Endodermal cell (in vitro differentiated cells): ENCODE measurements at regions not wholly inside any gene's neighbourhood (a gene's known extent, or its start where the extent isn't known, plus 50 kb on each side); places are given as distances from the start of the nearest gene placed in this dataset.

Source experiments
- DNase-seq: peaks from one replicate; pipeline ENCODE4 v3.0.0-alpha.2; 2017
- H3K27ac ChIP-seq: 2 replicates; pipeline ENCODE4 v1.5.1; 2013; ENCODE audit warnings: mild to moderate bottlenecking, low read depth, low read length, moderate library complexity
- H3K27me3 ChIP-seq: 2 replicates; pipeline ENCODE4 v1.6.1; 2013; ENCODE audit warnings: mild to moderate bottlenecking, low read length, moderate library complexity; ENCODE audit not compliant: insufficient read depth, control insufficient read depth, poor library complexity, severe bottlenecking
- H3K36me3 ChIP-seq: 2 replicates; pipeline ENCODE4 v1.7.0; 2013; ENCODE audit warnings: mild to moderate bottlenecking, low read length, moderate library complexity; ENCODE audit not compliant: control insufficient read depth, insufficient read depth
- H3K4me1 ChIP-seq: one replicate; pipeline ENCODE4 v1.7.0; 2013; ENCODE audit warnings: low read length; ENCODE audit not compliant: control insufficient read depth, insufficient read depth
- H3K4me3 ChIP-seq: 2 replicates; pipeline ENCODE4 v1.5.1; 2013; ENCODE audit warnings: mild to moderate bottlenecking, low read length, moderate library complexity
- H3K9ac ChIP-seq: 2 replicates; pipeline ENCODE4 v1.6.1; 2013; ENCODE audit warnings: mild to moderate bottlenecking, low read length, moderate library complexity; ENCODE audit not compliant: poor library complexity, severe bottlenecking; ENCODE audit errors: extremely low read depth
- H3K9me3 ChIP-seq: 2 replicates; pipeline ENCODE4 v1.6.1; 2013; ENCODE audit warnings: mild to moderate bottlenecking, low read length, moderate library complexity; ENCODE audit not compliant: control insufficient read depth
- H3K27ac Mint-ChIP-seq: 2 replicates; pipeline ENCODE4 v1.8.0; 2020; ENCODE audit warnings: mixed read lengths
- H3K27me3 Mint-ChIP-seq: 2 replicates; pipeline ENCODE4 v1.8.0; 2021; ENCODE audit warnings: mild to moderate bottlenecking, mixed read lengths; ENCODE audit not compliant: insufficient read depth
- H3K36me3 Mint-ChIP-seq: 2 replicates; pipeline ENCODE4 v1.8.0; 2020; ENCODE audit warnings: low read depth, mixed read lengths
- H3K4me1 Mint-ChIP-seq: 2 replicates; pipeline ENCODE4 v1.8.0; 2020; ENCODE audit warnings: mixed read lengths
- H3K4me3 Mint-ChIP-seq: 2 replicates; pipeline ENCODE4 v1.8.0; 2020; ENCODE audit warnings: mild to moderate bottlenecking, moderate library complexity, mixed read lengths
- H3K9me3 Mint-ChIP-seq: 2 replicates; pipeline ENCODE4 v1.8.0; 2020; ENCODE audit warnings: mild to moderate bottlenecking, mixed read lengths
- WGBS, 2 experiments: methylation state at CpG; one replicate each; pipeline versions ENCODE4 v1.1.5 to v1.1.7; 2013; ENCODE audit warnings: missing lambda C conversion rate in 2 of 2, mixed read lengths in 1 of 2; ENCODE audit not compliant: insufficient coverage in 1 of 2, insufficient read length in 1 of 2; 5-methylcytosine and 5-hydroxymethylcytosine counted together
- TF ChIP-seq, protein P1 (sequence below): fragments of 200-600 bp; sonication (generic); conservative IDR thresholded peaks from 2 replicates; pipeline ENCODE4 v1.5.0; 2021; ENCODE audit warnings: antibody characterized with exemption, mild to moderate bottlenecking

DNA sequence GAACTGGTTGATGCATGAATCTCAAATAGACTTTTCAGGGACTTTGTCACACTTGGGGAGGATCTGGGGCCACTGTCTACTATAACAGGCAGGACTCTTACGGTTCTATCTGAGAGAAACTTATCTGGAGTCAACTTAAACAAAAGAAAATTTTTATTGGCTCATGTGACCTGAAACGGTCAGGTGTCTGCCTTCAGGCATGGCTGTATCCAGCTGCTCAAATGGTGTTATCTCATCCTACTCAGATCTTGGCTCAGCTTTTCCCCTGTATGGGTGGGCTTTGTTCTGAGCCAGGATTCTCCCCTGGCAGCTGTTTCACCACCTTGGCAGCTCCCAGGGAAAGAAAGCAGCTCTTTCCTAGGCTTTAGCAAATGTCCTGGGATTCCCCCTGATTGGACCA lies 183.2 kb upstream of the MYL2 start:
- no peak overlapping the region for H3K27ac Mint-ChIP-seq
- no peak overlapping the region for H3K4me3 ChIP-seq
- TF ChIP-seq, protein P1, sequence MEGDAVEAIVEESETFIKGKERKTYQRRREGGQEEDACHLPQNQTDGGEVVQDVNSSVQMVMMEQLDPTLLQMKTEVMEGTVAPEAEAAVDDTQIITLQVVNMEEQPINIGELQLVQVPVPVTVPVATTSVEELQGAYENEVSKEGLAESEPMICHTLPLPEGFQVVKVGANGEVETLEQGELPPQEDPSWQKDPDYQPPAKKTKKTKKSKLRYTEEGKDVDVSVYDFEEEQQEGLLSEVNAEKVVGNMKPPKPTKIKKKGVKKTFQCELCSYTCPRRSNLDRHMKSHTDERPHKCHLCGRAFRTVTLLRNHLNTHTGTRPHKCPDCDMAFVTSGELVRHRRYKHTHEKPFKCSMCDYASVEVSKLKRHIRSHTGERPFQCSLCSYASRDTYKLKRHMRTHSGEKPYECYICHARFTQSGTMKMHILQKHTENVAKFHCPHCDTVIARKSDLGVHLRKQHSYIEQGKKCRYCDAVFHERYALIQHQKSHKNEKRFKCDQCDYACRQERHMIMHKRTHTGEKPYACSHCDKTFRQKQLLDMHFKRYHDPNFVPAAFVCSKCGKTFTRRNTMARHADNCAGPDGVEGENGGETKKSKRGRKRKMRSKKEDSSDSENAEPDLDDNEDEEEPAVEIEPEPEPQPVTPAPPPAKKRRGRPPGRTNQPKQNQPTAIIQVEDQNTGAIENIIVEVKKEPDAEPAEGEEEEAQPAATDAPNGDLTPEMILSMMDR: no peak
- H3K36me3 ChIP-seq: no peaks in the 10 kb centered on the region
- no peak overlapping the region for H3K9ac ChIP-seq
- no peaks in the 10 kb centered on the region for H3K27me3 Mint-ChIP-seq
- H3K4me1 ChIP-seq: no peaks in the 10 kb centered on the region
- no peaks in the 10 kb centered on the region for H3K27me3 ChIP-seq
- no peaks in the 10 kb centered on the region for H3K9me3 ChIP-seq
- 93 to 99% methylated on average over 2 of the region's 2 CpGs for WGBS, 2 experiments
- no peak for DNase-seq
- H3K36me3 Mint-ChIP-seq: peaks cover 6% of the 10 kb centered on the region
- H3K4me3 Mint-ChIP-seq: no peak overlapping the region
- peaks cover 4% of the 10 kb centered on the region for H3K9me3 Mint-ChIP-seq
- no peaks in the 10 kb centered on the region for H3K4me1 Mint-ChIP-seq
- H3K27ac ChIP-seq: no peak overlapping the region

DNA sequence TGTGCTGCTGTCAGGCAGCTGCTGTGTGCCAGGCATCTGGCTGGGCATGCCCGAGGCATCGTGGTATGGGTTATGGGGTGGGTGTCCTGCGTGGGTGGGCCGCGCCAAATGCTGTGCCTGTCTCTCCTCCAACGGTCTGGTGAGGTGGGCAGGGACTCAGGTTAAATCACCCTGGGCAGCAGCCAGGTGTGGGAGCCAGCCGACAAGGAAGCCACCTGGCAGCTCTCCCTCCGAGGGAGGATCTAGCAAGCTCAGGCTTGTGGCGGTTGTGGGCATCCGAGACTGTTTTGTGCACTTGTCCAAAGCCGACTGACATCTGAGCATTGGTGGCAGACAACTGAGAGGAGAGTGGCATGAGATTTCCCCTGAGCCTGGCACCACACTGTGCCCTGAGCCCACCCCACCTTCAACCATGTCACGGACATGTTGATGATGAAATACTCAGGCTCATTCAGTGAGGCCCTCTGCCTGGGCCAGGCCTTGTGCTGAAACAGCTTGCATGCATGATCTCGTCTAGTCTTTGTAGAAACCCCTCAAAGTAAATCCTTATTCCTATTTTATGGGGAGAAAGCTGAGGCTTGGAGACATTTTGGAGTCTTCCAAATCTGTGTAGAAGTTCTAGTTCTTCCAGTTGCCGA lies 181.8 kb upstream of the MYL2 start:
- Mint-ChIP-seq H3K27me3 (no peaks in the 10 kb centered on the region), H3K27ac (no peak overlapping the region), H3K4me3 (no peak overlapping the region), H3K36me3 (no peaks in the 10 kb centered on the region), H3K4me1 (no peaks in the 10 kb centered on the region), H3K9me3 (no peaks in the 10 kb centered on the region)
- H3K36me3 ChIP-seq: no peaks in the 10 kb centered on the region
- TF ChIP-seq, protein P1: no peak
- H3K27me3 ChIP-seq: no peaks in the 10 kb centered on the region
- H3K9me3 ChIP-seq: no peaks in the 10 kb centered on the region
- H3K4me3 ChIP-seq: no peak overlapping the region
- WGBS, 2 experiments: 91 to 92% methylated on average over 10 to 14 of the region's 14 CpGs
- no peaks in the 10 kb centered on the region for H3K4me1 ChIP-seq
- no peak for DNase-seq
- no peak overlapping the region for H3K9ac ChIP-seq
- no peak overlapping the region for H3K27ac ChIP-seq

- TF ChIP-seq, protein P1: no peak
- Histone ChIP-seq H3K4me1 (no peaks in the 10 kb centered on the region), H3K9me3 (no peaks in the 10 kb centered on the region), H3K27ac (no peak overlapping the region), H3K27me3 (no peaks in the 10 kb centered on the region), H3K36me3 (no peaks in the 10 kb centered on the region), H3K9ac (no peak overlapping the region), H3K4me3 (no peak overlapping the region)
- Mint-ChIP-seq H3K27ac (no peak overlapping the region), H3K4me3 (no peak overlapping the region), H3K27me3 (no peaks in the 10 kb centered on the region), H3K4me1 (no peaks in the 10 kb centered on the region), H3K36me3 (no peaks in the 10 kb centered on the region), H3K9me3 (no peaks in the 10 kb centered on the region)
- 90% methylated on average over 2 to 7 of the region's 7 CpGs for WGBS, 2 experiments
- no peak for DNase-seq
Measured at GRCh38 chr12:111101003-111101402, 180.6 kb upstream of the MYL2 start.
